ENCODE measurements at regions not wholly inside any gene's neighbourhood (a gene's known extent, or its start where the extent isn't known, plus 50 kb on each side); places are given as distances from the start of the nearest gene placed in this dataset.

DNA sequence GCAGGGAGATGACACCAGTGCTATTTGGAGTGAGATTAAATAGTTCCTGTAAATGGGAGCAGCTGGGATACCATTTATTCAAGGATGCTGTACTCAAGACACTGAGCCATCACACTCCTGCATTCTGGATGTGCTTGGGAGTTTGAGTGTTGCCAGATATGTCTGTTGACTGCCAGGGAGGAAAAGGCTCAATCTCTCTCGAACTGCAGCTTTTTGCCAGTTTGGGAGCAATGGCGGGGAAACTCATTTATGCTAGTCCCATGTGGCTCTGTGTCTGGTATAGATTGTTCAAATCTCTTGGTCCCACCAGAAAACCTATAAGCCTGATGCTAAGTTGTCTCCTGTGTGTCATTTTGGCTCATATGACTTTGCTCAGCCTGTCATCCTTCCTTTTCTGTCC, 363.6 kb downstream of the WDR72 start:
- TF ChIP-seq, protein P1, sequence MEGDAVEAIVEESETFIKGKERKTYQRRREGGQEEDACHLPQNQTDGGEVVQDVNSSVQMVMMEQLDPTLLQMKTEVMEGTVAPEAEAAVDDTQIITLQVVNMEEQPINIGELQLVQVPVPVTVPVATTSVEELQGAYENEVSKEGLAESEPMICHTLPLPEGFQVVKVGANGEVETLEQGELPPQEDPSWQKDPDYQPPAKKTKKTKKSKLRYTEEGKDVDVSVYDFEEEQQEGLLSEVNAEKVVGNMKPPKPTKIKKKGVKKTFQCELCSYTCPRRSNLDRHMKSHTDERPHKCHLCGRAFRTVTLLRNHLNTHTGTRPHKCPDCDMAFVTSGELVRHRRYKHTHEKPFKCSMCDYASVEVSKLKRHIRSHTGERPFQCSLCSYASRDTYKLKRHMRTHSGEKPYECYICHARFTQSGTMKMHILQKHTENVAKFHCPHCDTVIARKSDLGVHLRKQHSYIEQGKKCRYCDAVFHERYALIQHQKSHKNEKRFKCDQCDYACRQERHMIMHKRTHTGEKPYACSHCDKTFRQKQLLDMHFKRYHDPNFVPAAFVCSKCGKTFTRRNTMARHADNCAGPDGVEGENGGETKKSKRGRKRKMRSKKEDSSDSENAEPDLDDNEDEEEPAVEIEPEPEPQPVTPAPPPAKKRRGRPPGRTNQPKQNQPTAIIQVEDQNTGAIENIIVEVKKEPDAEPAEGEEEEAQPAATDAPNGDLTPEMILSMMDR (IDR thresholded peaks at IDR 0.05): no peak
- TF ChIP-seq POLR2AphosphoS5 (IDR thresholded peaks at IDR 0.05): no peak

All from gastroesophageal sphincter (tissue), 3 donors.